22Rv1 (cell line): ENCODE measurements at regions not wholly inside any gene's neighbourhood (a gene's known extent, or its start where the extent isn't known, plus 50 kb on each side); places are given as distances from the start of the nearest gene placed in this dataset.

Source experiments
- CTCF ChIP-seq: fragments of 450-650 bp; IDR thresholded peaks from 2 replicates; pipeline ENCODE4 v1.5.1; 2017; ENCODE audit warnings: mild to moderate bottlenecking
- ZFX ChIP-seq: fragments of 450-650 bp; IDR thresholded peaks from 2 replicates; pipeline ENCODE4 v1.6.1; 2017; ENCODE audit warnings: antibody characterized with exemption, borderline replicate concordance

- no peak for TF ChIP-seq CTCF
- TF ChIP-seq ZFX = no peak
Observed at GRCh38 chr13:53110181-53110580, 81.6 kb downstream of the OLFM4 start.
